ENCODE measurements at regions not wholly inside any gene's neighbourhood (a gene's known extent, or its start where the extent isn't known, plus 50 kb on each side); places are given as distances from the start of the nearest gene placed in this dataset.
"Not testable (repeated sequence)": the region's sequence is repeated elsewhere in the genome, so short reads cannot be mapped to it uniquely, and the experiment has no call there.

DNA sequence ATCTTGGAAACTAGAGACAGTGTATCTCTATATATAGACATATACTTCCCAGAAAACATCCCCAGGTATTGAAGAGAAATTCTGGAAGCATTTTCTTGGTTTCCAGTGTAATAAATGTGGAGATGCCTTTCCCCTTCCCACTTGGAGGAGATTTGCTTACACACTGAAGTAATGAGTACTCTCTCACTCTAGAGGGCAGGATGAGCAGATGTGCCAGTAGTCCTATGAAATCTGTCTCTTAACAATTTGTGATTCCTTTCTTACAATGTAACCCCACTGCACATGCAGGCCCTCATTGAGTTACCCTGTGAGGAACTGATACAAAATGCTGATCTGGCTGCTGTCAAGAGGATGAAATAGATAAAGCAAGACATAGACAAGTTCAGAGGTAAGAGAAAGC, 567.2 kb downstream of the SLCO4C1 start:
- no peak overlapping the region for H3K27ac Mint-ChIP-seq (ENCODE audit: unreplicated experiment)
- no peaks in the 10 kb centered on the region for H3K4me1 Mint-ChIP-seq (ENCODE audit: unreplicated experiment)
- TF ChIP-seq, protein P1, sequence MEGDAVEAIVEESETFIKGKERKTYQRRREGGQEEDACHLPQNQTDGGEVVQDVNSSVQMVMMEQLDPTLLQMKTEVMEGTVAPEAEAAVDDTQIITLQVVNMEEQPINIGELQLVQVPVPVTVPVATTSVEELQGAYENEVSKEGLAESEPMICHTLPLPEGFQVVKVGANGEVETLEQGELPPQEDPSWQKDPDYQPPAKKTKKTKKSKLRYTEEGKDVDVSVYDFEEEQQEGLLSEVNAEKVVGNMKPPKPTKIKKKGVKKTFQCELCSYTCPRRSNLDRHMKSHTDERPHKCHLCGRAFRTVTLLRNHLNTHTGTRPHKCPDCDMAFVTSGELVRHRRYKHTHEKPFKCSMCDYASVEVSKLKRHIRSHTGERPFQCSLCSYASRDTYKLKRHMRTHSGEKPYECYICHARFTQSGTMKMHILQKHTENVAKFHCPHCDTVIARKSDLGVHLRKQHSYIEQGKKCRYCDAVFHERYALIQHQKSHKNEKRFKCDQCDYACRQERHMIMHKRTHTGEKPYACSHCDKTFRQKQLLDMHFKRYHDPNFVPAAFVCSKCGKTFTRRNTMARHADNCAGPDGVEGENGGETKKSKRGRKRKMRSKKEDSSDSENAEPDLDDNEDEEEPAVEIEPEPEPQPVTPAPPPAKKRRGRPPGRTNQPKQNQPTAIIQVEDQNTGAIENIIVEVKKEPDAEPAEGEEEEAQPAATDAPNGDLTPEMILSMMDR (IDR thresholded peaks at IDR 0.05): no peak
- no peaks in the 10 kb centered on the region for H3K36me3 Mint-ChIP-seq (ENCODE audit: unreplicated experiment)
- no peaks in the 10 kb centered on the region for H3K9me3 Mint-ChIP-seq (ENCODE audit: unreplicated experiment)
- no peaks in the 10 kb centered on the region for H3K27me3 Mint-ChIP-seq (ENCODE audit: unreplicated experiment)
- no peak for DNase-seq (ENCODE audit: extremely low spot score, unreplicated experiment)
- no peak overlapping the region for H3K4me3 Mint-ChIP-seq (ENCODE audit: unreplicated experiment)

DNA sequence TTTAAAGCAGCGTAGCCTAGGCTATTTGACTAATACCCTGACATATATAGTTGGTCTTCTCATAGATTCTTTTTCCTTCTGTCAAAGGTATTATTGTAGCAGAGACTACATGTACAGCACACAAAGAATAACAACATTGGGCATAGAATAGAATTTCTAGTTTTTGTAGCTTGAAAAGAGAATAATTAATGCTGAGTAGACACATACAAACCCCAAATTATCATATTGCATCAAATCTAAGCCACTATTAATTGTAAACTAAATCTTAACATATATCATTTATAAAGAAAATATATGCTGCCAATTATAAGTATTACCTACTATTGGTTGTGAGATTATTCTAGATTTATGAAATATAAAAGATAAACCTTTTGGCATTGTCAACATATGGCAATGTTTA, 574.5 kb downstream of the SLCO4C1 start:
- Mint-ChIP-seq H3K9me3 (ENCODE audit: unreplicated experiment) (peaks cover 4% of the 10 kb centered on the region), H3K27ac (ENCODE audit: unreplicated experiment) (no peak overlapping the region), H3K4me1 (ENCODE audit: unreplicated experiment) (no peaks in the 10 kb centered on the region), H3K27me3 (ENCODE audit: unreplicated experiment) (no peaks in the 10 kb centered on the region), H3K36me3 (ENCODE audit: unreplicated experiment) (no peaks in the 10 kb centered on the region), H3K4me3 (ENCODE audit: unreplicated experiment) (no peak overlapping the region)
- TF ChIP-seq, protein P1 (IDR thresholded peaks at IDR 0.05): no peak
- no peak for DNase-seq (ENCODE audit: extremely low spot score, unreplicated experiment)

DNA sequence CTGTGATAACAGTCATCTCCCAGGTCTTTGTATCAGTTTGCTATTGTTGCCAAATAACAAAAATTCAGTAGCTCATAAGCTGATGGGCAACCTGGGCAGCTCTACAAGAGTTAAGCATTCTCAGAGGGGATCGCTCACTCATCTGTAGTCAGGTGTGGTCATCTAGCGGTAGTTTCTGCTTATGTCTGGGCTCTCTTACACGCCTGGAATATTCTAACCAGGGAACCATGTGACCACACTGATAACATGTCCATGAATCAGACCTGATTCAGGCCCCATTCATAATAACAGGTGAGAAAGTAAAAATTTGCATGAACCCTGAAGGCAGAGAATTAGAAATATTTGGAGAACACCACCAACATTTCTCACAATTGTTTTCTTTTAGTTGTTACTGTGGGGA, 576.1 kb downstream of the SLCO4C1 start:
- TF ChIP-seq, protein P1 (IDR thresholded peaks at IDR 0.05): no peak
- H3K36me3 Mint-ChIP-seq (ENCODE audit: unreplicated experiment): no peaks in the 10 kb centered on the region
- H3K9me3 Mint-ChIP-seq (ENCODE audit: unreplicated experiment): peaks cover 4% of the 10 kb centered on the region
- no peaks in the 10 kb centered on the region for H3K27me3 Mint-ChIP-seq (ENCODE audit: unreplicated experiment)
- H3K4me1 Mint-ChIP-seq (ENCODE audit: unreplicated experiment): no peaks in the 10 kb centered on the region
- H3K27ac Mint-ChIP-seq (ENCODE audit: unreplicated experiment): no peak overlapping the region
- H3K4me3 Mint-ChIP-seq (ENCODE audit: unreplicated experiment): no peak overlapping the region
- no peak for DNase-seq (ENCODE audit: extremely low spot score, unreplicated experiment)

DNA sequence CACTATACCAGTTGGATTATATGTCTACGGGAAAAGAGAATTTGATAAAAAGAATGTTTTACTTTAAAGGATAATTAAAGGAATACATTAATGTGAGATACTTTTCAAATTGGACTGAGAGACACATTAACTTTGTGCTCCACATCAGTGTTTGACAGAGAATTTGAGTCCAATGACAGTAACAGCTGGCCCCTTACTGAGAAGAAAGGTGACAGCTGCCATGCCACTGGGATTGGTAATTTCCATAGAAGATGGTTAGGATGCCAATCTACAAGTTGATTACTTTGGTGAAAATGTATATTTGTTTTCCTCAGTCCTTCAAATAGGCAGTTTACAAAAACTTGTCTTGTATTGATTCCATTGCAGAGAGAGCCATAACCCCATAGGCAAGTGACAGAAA, 578.4 kb downstream of the SLCO4C1 start:
- Mint-ChIP-seq H3K4me1 (ENCODE audit: unreplicated experiment) (no peaks in the 10 kb centered on the region), H3K36me3 (ENCODE audit: unreplicated experiment) (no peaks in the 10 kb centered on the region), H3K27me3 (ENCODE audit: unreplicated experiment) (no peaks in the 10 kb centered on the region), H3K27ac (ENCODE audit: unreplicated experiment) (no peak overlapping the region), H3K9me3 (ENCODE audit: unreplicated experiment) (peaks cover 11% of the 10 kb centered on the region), H3K4me3 (ENCODE audit: unreplicated experiment) (no peak overlapping the region)
- DNase-seq (ENCODE audit: extremely low spot score, unreplicated experiment): no peak
- TF ChIP-seq, protein P1 (IDR thresholded peaks at IDR 0.05): no peak

DNA sequence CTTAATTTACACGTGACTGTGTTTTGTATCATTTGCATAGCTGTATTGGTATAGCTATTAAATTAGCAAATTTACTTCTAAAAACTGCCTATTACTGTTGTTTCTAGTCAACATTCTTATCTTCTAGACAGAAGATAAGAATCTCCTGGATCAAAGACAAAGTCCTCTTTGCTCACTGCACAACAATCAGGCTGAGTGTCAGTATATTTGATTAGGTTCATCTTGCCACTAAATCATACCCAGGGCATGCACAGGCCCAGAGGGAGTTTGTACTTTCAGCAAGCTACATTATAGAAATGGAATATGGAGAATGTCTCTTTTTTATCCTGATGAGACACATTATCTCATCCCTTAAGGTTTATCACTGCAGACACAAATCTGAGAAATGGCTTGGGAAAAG, 579.1 kb downstream of the SLCO4C1 start:
- H3K36me3 Mint-ChIP-seq (ENCODE audit: unreplicated experiment): no peaks in the 10 kb centered on the region
- TF ChIP-seq, protein P1 (IDR thresholded peaks at IDR 0.05): no peak

DNA sequence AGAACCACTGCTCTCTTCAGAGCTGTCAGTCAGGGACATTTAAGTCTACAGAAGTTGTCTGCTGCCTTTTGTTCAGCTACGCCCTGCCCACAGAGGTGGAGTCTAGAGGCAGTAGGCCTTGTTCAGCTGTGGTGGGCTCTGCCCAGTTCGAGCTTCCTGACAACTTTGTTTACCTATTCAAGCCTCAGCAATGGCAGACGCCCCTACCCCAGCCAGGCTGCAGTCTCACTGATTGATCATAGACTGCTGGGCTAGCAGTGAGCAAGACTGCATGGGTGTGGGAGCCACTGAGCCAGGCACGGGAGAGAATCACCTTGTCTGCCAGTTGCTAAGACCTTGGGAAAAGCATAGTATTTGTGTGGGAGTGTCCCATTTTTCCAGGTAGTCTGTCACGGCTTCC, 580.3 kb downstream of the SLCO4C1 start:
- H3K36me3 Mint-ChIP-seq (ENCODE audit: unreplicated experiment); H3K27me3 Mint-ChIP-seq (ENCODE audit: unreplicated experiment); DNase-seq (ENCODE audit: extremely low spot score, unreplicated experiment); H3K4me3 Mint-ChIP-seq (ENCODE audit: unreplicated experiment); H3K27ac Mint-ChIP-seq (ENCODE audit: unreplicated experiment); H3K4me1 Mint-ChIP-seq (ENCODE audit: unreplicated experiment): not testable (repeated sequence)
- H3K9me3 Mint-ChIP-seq (ENCODE audit: unreplicated experiment): peaks cover 14% of the 10 kb centered on the region

More for the DNA sequence above, 579.1 kb downstream of the SLCO4C1 start:
- Mint-ChIP-seq H3K9me3 (ENCODE audit: unreplicated experiment) (peaks cover 11% of the 10 kb centered on the region), H3K4me1 (ENCODE audit: unreplicated experiment) (no peaks in the 10 kb centered on the region), H3K27me3 (ENCODE audit: unreplicated experiment) (no peaks in the 10 kb centered on the region), H3K27ac (ENCODE audit: unreplicated experiment) (no peak overlapping the region), H3K4me3 (ENCODE audit: unreplicated experiment) (no peak overlapping the region)
- no peak for DNase-seq (ENCODE audit: extremely low spot score, unreplicated experiment)

All from osteocyte (in vitro differentiated cells).